ENCODE measurements at regions not wholly inside any gene's neighbourhood (a gene's known extent, or its start where the extent isn't known, plus 50 kb on each side); places are given as distances from the start of the nearest gene placed in this dataset.

GRCh38 chr1:37152491-37152890 is 118.2 kb upstream of the GRIK3 start:
- TF ChIP-seq, protein P1, sequence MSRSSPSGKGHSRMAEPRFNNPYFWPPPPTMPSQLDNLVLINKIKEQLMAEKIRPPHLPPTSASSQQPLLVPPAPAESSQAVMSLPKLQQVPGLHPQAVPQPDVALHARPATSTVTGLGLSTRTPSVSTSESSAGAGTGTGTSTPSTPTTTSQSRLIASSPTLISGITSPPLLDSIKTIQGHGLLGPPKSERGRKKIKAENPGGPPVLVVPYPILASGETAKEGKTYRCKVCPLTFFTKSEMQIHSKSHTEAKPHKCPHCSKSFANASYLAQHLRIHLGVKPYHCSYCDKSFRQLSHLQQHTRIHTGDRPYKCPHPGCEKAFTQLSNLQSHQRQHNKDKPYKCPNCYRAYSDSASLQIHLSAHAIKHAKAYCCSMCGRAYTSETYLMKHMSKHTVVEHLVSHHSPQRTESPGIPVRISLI (tag by site-specific recombination; IDR thresholded peaks at IDR 0.05): no peak
- TF ChIP-seq ZNF488 (tag by site-specific recombination; IDR thresholded peaks at IDR 0.05): no peak
- TF ChIP-seq ZNF404 (tag by site-specific recombination; IDR thresholded peaks at IDR 0.05): no peak
- TF ChIP-seq CTCF (tag by site-specific recombination; IDR thresholded peaks at IDR 0.05): no peak
- no peak for TF ChIP-seq INSM2 (tag by site-specific recombination; IDR thresholded peaks at IDR 0.05)
- TF ChIP-seq YY1 (tag by site-specific recombination; IDR thresholded peaks at IDR 0.05): no peak
- TF ChIP-seq ZNF266 (tag by site-specific recombination; IDR thresholded peaks at IDR 0.05; ENCODE audit: low read depth): no peak
- TF ChIP-seq ZNF138 (tag by site-specific recombination; IDR thresholded peaks at IDR 0.05; ENCODE audit: borderline replicate concordance): no peak
- no peak for TF ChIP-seq REPIN1 (tag by site-specific recombination; IDR thresholded peaks at IDR 0.05; ENCODE audit: low read depth)
- no peak for TF ChIP-seq SALL2 (tag by site-specific recombination; IDR thresholded peaks at IDR 0.05; ENCODE audit: borderline replicate concordance)

All from HEK293 (cell line).